WTC11 (cell line): ENCODE measurements at regions not wholly inside any gene's neighbourhood (a gene's known extent, or its start where the extent isn't known, plus 50 kb on each side); places are given as distances from the start of the nearest gene placed in this dataset.

Experiments
- ATAC-seq: fragments of 200-7000 bp; cut with Tn5 transposase; 2 replicates; pipeline ENCODE4 v1.10.0; 2021; ENCODE audit warnings: mild to moderate bottlenecking, moderate library complexity
- CTCF ChIA-PET: fragments of 300-600 bp; sonication (Branson Sonifier 250); formaldehyde crosslinking; loops from one replicate; lab custom pipeline; 2021; ENCODE audit warnings: antibody characterized with exemption; lab: Charles Lee
- POLR2A ChIA-PET: fragments of 350-600 bp; sonication (Branson Sonifier 250); formaldehyde crosslinking; loops from one replicate; lab custom pipeline; 2021; ENCODE audit warnings: antibody characterized with exemption; lab: Charles Lee
- DNase-seq: peaks from one replicate; pipeline ENCODE4 v3.0.0; 2021; ENCODE audit warnings: low spot score
- H3K27ac Mint-ChIP-seq: 2 replicates; pipeline ENCODE4 v1.8.0; 2021; ENCODE audit warnings: mixed read lengths
- H3K27me3 Mint-ChIP-seq: 2 replicates; pipeline ENCODE4 v1.8.0; 2021; ENCODE audit warnings: low read depth, mild to moderate bottlenecking, moderate library complexity, mixed read lengths
- H3K36me3 Mint-ChIP-seq: 2 replicates; pipeline ENCODE4 v1.8.0; 2021; ENCODE audit warnings: mixed read lengths
- H3K4me1 Mint-ChIP-seq: 2 replicates; pipeline ENCODE4 v1.8.0; 2022; ENCODE audit warnings: mixed read lengths
- H3K4me3 Mint-ChIP-seq: 2 replicates; pipeline ENCODE4 v1.8.0; 2021; ENCODE audit warnings: mild to moderate bottlenecking, moderate library complexity, mixed read lengths
- H3K9me3 Mint-ChIP-seq: 2 replicates; pipeline ENCODE4 v1.8.0; 2021; ENCODE audit warnings: mixed read lengths
- AFF4 ChIP-seq: sonication (generic); formaldehyde crosslinking; IDR thresholded peaks from 2 replicates; pipeline ENCODE4 v1.8.1; 2023; ENCODE audit warnings: mild to moderate bottlenecking, missing genetic modification reagents, borderline replicate concordance
- ATF2 ChIP-seq: sonication (generic); formaldehyde crosslinking; IDR thresholded peaks from 2 replicates; pipeline ENCODE4 v1.8.1; 2022; ENCODE audit warnings: low read depth, missing genetic modification reagents, borderline replicate concordance
- CDX4 ChIP-seq: fragments of 250-450 bp; sonication (Bioruptor Pico); IDR thresholded peaks from 2 replicates; pipeline ENCODE4 v1.9.0; 2021; ENCODE audit warnings: moderate library complexity, mild to moderate bottlenecking, inconsistent platforms, borderline replicate concordance
- E2F1 ChIP-seq: sonication (generic); formaldehyde crosslinking; IDR thresholded peaks from 2 replicates; pipeline ENCODE4 v1.8.0; 2022; ENCODE audit warnings: mild to moderate bottlenecking, missing genetic modification reagents
- ERG ChIP-seq: fragments of 250-450 bp; sonication (Bioruptor Pico); IDR thresholded peaks from 2 replicates; pipeline ENCODE4 v1.8.0; 2021; ENCODE audit warnings: mild to moderate bottlenecking
- FOXJ3 ChIP-seq: sonication (generic); formaldehyde crosslinking; IDR thresholded peaks from 2 replicates; pipeline ENCODE4 v1.9.0; 2021; ENCODE audit warnings: missing genetic modification reagents, mild to moderate bottlenecking, borderline replicate concordance
- FOXP1 ChIP-seq: sonication (generic); formaldehyde crosslinking; IDR thresholded peaks from 2 replicates; pipeline ENCODE4 v1.8.0; 2022; ENCODE audit warnings: missing genetic modification reagents, mild to moderate bottlenecking, moderate library complexity, borderline replicate concordance
- FOXP4 ChIP-seq: sonication (generic); formaldehyde crosslinking; IDR thresholded peaks from 2 replicates; pipeline ENCODE4 v1.8.0; 2022; ENCODE audit warnings: mild to moderate bottlenecking, missing genetic modification reagents
- GABPB1 ChIP-seq: sonication (generic); formaldehyde crosslinking; IDR thresholded peaks from 2 replicates; pipeline ENCODE4 v1.8.1; 2023; ENCODE audit warnings: mild to moderate bottlenecking, missing genetic modification reagents
- HMGXB4 ChIP-seq: sonication (generic); formaldehyde crosslinking; IDR thresholded peaks from 2 replicates; pipeline ENCODE4 v1.8.1; 2023; ENCODE audit warnings: mild to moderate bottlenecking, moderate library complexity, missing genetic modification reagents
- JUN ChIP-seq: sonication (generic); formaldehyde crosslinking; IDR thresholded peaks from 2 replicates; pipeline ENCODE4 v1.8.0; 2023; ENCODE audit warnings: mild to moderate bottlenecking, missing genetic modification reagents
- MLX ChIP-seq: sonication (generic); formaldehyde crosslinking; IDR thresholded peaks from 2 replicates; pipeline ENCODE4 v1.8.1; 2023; ENCODE audit warnings: mild to moderate bottlenecking, missing genetic modification reagents, moderate library complexity
- NFE2L1 ChIP-seq: sonication (generic); formaldehyde crosslinking; IDR thresholded peaks from 2 replicates; pipeline ENCODE4 v1.8.1; 2023; ENCODE audit warnings: missing genetic modification reagents
- NR1H2 ChIP-seq: sonication (generic); formaldehyde crosslinking; IDR thresholded peaks from 2 replicates; pipeline ENCODE4 v1.9.0; 2021; ENCODE audit warnings: mild to moderate bottlenecking, moderate library complexity, missing genetic modification reagents
- OVOL2 ChIP-seq: fragments of 250-450 bp; sonication (Bioruptor Pico); IDR thresholded peaks from 2 replicates; pipeline ENCODE4 v1.9.0; 2021; ENCODE audit warnings: mild to moderate bottlenecking, borderline replicate concordance
- PREB ChIP-seq: sonication (generic); formaldehyde crosslinking; IDR thresholded peaks from 2 replicates; pipeline ENCODE4 v1.8.1; 2022; ENCODE audit warnings: mild to moderate bottlenecking, missing genetic modification reagents, moderate library complexity, borderline replicate concordance
- SMAD3 ChIP-seq: sonication (generic); formaldehyde crosslinking; IDR thresholded peaks from 2 replicates; pipeline ENCODE4 v1.8.0; 2022; ENCODE audit warnings: missing genetic modification reagents, mild to moderate bottlenecking, borderline replicate concordance
- USF1 ChIP-seq: sonication (generic); formaldehyde crosslinking; IDR thresholded peaks from 2 replicates; pipeline ENCODE4 v1.8.0; 2022; ENCODE audit warnings: mild to moderate bottlenecking, missing genetic modification reagents
- ZNF396 ChIP-seq: fragments of 250-450 bp; sonication (Bioruptor Pico); IDR thresholded peaks from 2 replicates; pipeline ENCODE4 v1.8.0; 2021; ENCODE audit warnings: mild to moderate bottlenecking, moderate library complexity, borderline replicate concordance
- ZNF423 ChIP-seq: fragments of 250-450 bp; sonication (Bioruptor Pico); IDR thresholded peaks from 2 replicates; pipeline ENCODE4 v2.1.2; 2022; ENCODE audit warnings: mild to moderate bottlenecking, moderate library complexity
- ZNF671 ChIP-seq: fragments of 250-450 bp; sonication (Bioruptor Pico); IDR thresholded peaks from 2 replicates; pipeline ENCODE4 v1.8.0; 2021; ENCODE audit warnings: mild to moderate bottlenecking

- Mint-ChIP-seq H3K27me3 (no peaks in the 10 kb centered on the region), H3K9me3 (0 out of 2 replicates have a peak, but pooled peaks cover 3% of the 10 kb centered on the region)
- TF ChIP-seq FOXP1 (CRISPR knock-in tag) (no peak), HMGXB4 (CRISPR knock-in tag) (no peak), GABPB1 (CRISPR knock-in tag) (no peak), PREB (CRISPR knock-in tag) (no peak), USF1 (CRISPR knock-in tag) (no peak), MLX (no peak), NR1H2 (CRISPR knock-in tag) (no peak), FOXP4 (CRISPR knock-in tag) (no peak), CDX4 (no peak), OVOL2 (no peak), ZNF423 (CRISPR knock-in tag) (no peak), ZNF671 (CRISPR knock-in tag) (no peak), FOXJ3 (no peak), E2F1 (CRISPR knock-in tag) (no peak), ZNF396 (CRISPR knock-in tag) (no peak), NFE2L1 (CRISPR knock-in tag) (no peak)
- TF ChIP-seq, all 79 proteins: peak for 0
- no peak overlapping the region for H3K27ac Mint-ChIP-seq
- no peaks in the 10 kb centered on the region for H3K36me3 Mint-ChIP-seq
- no peak overlapping the region for H3K4me3 Mint-ChIP-seq
- H3K4me1 Mint-ChIP-seq = peaks cover 13% of the 10 kb centered on the region
- DNase-seq (no peak), ATAC-seq (no peak)
- ChIA-PET POLR2A (no interaction called here), CTCF (no interaction called here)
Observed at GRCh38 chr13:83633746-83634145, 248.5 kb downstream of the SLITRK1 start.

GRCh38 chr13:83622422-83622784 is 259.9 kb downstream of the SLITRK1 start:
- no peaks in the 10 kb centered on the region for H3K36me3 Mint-ChIP-seq
- H3K27me3 Mint-ChIP-seq = no peaks in the 10 kb centered on the region
- no peak overlapping the region for H3K27ac Mint-ChIP-seq
- ChIA-PET CTCF (interaction anchor here (0.9 kb wide), 1 partner anchor 158 kb away, joined by 3 read pairs; no protein-coding TSS in a partner anchor), POLR2A (no interaction called here)
- ATAC-seq (no peak), DNase-seq (no peak)
- H3K4me1 Mint-ChIP-seq = no peaks in the 10 kb centered on the region
- H3K4me3 Mint-ChIP-seq = no peak overlapping the region
- H3K9me3 Mint-ChIP-seq = 0 out of 2 replicates have a peak, but pooled peaks cover 5% of the 10 kb centered on the region
- no peak for TF ChIP-seq SMAD3 (CRISPR knock-in tag)
- TF ChIP-seq ATF2 = no peak
- TF ChIP-seq AFF4 (CRISPR knock-in tag) = no peak
- TF ChIP-seq ERG (CRISPR knock-in tag) = no peak
- TF ChIP-seq JUN (CRISPR knock-in tag) = no peak
